Esophagus muscularis mucosa (tissue), 3 donors: ENCODE measurements at regions not wholly inside any gene's neighbourhood (a gene's known extent, or its start where the extent isn't known, plus 50 kb on each side); places are given as distances from the start of the nearest gene placed in this dataset.

Experiments used
- CTCF ChIP-seq, 3 experiments: fragments of 200-600 bp in 2 of 3; fragments of 450-650 bp in 1 of 3; sonication (generic) in 2 of 3; IDR thresholded peaks; one replicate each; pipeline ENCODE4 v1.5.1; 2017 to 2019; ENCODE audit warnings: antibody characterized with exemption in 3 of 3, mild to moderate bottlenecking in 2 of 3, moderate library complexity in 1 of 3
- POLR2AphosphoS5 ChIP-seq, 2 donors: sonication (generic); formaldehyde crosslinking; IDR thresholded peaks; one replicate each; pipeline ENCODE4 v1.6.1; 2017; ENCODE audit warnings: antibody characterized with exemption in 2 of 2

- TF ChIP-seq CTCF (IDR thresholded peaks at IDR 0.05): no peak
- TF ChIP-seq POLR2AphosphoS5 (IDR thresholded peaks at IDR 0.05): no peak
Measured at GRCh38 chrX:45731448-45731847, 530.8 kb upstream of the DIPK2B start.
